ENCODE measurements at regions not wholly inside any gene's neighbourhood (a gene's known extent, or its start where the extent isn't known, plus 50 kb on each side); places are given as distances from the start of the nearest gene placed in this dataset.

GRCh38 chr20:10853731-10854130 lies 179.9 kb upstream of the JAG1 start:
- TF ChIP-seq, protein P1, sequence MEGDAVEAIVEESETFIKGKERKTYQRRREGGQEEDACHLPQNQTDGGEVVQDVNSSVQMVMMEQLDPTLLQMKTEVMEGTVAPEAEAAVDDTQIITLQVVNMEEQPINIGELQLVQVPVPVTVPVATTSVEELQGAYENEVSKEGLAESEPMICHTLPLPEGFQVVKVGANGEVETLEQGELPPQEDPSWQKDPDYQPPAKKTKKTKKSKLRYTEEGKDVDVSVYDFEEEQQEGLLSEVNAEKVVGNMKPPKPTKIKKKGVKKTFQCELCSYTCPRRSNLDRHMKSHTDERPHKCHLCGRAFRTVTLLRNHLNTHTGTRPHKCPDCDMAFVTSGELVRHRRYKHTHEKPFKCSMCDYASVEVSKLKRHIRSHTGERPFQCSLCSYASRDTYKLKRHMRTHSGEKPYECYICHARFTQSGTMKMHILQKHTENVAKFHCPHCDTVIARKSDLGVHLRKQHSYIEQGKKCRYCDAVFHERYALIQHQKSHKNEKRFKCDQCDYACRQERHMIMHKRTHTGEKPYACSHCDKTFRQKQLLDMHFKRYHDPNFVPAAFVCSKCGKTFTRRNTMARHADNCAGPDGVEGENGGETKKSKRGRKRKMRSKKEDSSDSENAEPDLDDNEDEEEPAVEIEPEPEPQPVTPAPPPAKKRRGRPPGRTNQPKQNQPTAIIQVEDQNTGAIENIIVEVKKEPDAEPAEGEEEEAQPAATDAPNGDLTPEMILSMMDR (IDR thresholded peaks at IDR 0.05 in 2 of 3, conservative IDR thresholded peaks at IDR 0.05 in 1 of 3; ENCODE audit: borderline replicate concordance in 1 of 3, insufficient read depth in 1 of 3, low read depth in 2 of 3, low read length in 2 of 3), result no peak
- no peak for TF ChIP-seq EZH2phosphoT487 (IDR thresholded peaks at IDR 0.05; ENCODE audit: borderline replicate concordance)
- TF ChIP-seq, protein P2, sequence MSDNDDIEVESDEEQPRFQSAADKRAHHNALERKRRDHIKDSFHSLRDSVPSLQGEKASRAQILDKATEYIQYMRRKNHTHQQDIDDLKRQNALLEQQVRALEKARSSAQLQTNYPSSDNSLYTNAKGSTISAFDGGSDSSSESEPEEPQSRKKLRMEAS (IDR thresholded peaks at IDR 0.05), result no peak
- TF ChIP-seq, protein P3, sequence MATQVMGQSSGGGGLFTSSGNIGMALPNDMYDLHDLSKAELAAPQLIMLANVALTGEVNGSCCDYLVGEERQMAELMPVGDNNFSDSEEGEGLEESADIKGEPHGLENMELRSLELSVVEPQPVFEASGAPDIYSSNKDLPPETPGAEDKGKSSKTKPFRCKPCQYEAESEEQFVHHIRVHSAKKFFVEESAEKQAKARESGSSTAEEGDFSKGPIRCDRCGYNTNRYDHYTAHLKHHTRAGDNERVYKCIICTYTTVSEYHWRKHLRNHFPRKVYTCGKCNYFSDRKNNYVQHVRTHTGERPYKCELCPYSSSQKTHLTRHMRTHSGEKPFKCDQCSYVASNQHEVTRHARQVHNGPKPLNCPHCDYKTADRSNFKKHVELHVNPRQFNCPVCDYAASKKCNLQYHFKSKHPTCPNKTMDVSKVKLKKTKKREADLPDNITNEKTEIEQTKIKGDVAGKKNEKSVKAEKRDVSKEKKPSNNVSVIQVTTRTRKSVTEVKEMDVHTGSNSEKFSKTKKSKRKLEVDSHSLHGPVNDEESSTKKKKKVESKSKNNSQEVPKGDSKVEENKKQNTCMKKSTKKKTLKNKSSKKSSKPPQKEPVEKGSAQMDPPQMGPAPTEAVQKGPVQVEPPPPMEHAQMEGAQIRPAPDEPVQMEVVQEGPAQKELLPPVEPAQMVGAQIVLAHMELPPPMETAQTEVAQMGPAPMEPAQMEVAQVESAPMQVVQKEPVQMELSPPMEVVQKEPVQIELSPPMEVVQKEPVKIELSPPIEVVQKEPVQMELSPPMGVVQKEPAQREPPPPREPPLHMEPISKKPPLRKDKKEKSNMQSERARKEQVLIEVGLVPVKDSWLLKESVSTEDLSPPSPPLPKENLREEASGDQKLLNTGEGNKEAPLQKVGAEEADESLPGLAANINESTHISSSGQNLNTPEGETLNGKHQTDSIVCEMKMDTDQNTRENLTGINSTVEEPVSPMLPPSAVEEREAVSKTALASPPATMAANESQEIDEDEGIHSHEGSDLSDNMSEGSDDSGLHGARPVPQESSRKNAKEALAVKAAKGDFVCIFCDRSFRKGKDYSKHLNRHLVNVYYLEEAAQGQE (IDR thresholded peaks at IDR 0.05; ENCODE audit: low read depth), result no peak
- no peak for TF ChIP-seq POLR2A (IDR thresholded peaks at IDR 0.05; ENCODE audit: borderline replicate concordance, extremely low read depth, insufficient read depth, insufficient read length)
- TF ChIP-seq JUND (IDR thresholded peaks at IDR 0.05), result no peak
- TF ChIP-seq ZBTB33 (IDR thresholded peaks at IDR 0.05; ENCODE audit: extremely low read depth, insufficient replicate concordance, low read length), result no peak
- no peak for TF ChIP-seq YY1 (IDR thresholded peaks at IDR 0.05; ENCODE audit: extremely low read depth, insufficient replicate concordance, low read depth, low read length)
- TF ChIP-seq ZNF274 (IDR thresholded peaks at IDR 0.05; ENCODE audit: low read depth, low read length), result no peak
- no peak for TF ChIP-seq SRF (IDR thresholded peaks at IDR 0.05; ENCODE audit: low read depth)
